Stimulated activated CD8-positive, alpha-beta memory T cell treated with anti-CD3 and anti-CD28 coated beads, Interleukin-2, amount 100 ng/mL, for 48 hours (primary cell): ENCODE measurements at regions not wholly inside any gene's neighbourhood (a gene's known extent, or its start where the extent isn't known, plus 50 kb on each side); places are given as distances from the start of the nearest gene placed in this dataset.
"Not testable (repeated sequence)": the region's sequence is repeated elsewhere in the genome, so short reads cannot be mapped to it uniquely, and the experiment has no call there.

ENCODE experiments used
- DNase-seq, 2 donors: peaks; one replicate each; pipeline ENCODE4 v3.0.0-alpha.2; 2020; ENCODE audit warnings: low read depth in 2 of 2

DNA sequence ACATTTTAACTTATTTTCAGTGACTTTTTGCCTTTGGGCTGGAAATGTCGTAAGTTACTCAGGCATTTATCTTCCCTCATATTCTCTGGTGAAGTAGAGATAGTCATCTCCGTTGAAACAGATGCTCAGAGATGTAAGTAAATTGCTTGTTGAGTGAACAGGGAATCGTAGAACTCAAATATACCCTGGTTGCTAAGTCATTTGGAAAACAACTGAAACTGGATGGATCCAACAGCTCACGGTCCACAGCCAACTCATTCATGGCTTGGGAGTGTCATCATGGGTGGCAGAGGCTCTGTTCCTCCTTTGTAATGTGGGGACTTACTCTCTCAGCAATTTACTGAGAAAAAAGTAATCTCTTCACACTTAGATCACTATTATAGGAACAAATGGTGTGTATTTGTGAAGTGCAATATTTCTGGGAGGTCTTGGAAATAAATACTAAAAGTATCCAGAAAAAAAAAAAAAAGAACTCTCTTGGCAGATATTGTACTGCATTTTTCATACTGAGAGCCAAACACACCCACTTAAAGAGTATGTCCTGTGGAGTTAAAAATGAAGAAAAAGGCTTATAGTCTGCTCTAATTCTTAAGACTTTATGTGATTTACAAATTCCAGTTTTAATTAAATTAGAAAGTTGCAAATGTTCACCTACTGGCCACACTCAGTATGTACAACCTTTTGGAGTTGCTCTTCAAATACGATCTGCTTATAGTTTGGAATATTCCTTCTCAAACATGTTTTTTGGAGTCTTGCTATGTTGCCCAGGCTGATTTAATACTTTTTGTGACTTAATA lies 107.4 kb downstream of the LEPR start:
- no peak for DNase-seq

DNA sequence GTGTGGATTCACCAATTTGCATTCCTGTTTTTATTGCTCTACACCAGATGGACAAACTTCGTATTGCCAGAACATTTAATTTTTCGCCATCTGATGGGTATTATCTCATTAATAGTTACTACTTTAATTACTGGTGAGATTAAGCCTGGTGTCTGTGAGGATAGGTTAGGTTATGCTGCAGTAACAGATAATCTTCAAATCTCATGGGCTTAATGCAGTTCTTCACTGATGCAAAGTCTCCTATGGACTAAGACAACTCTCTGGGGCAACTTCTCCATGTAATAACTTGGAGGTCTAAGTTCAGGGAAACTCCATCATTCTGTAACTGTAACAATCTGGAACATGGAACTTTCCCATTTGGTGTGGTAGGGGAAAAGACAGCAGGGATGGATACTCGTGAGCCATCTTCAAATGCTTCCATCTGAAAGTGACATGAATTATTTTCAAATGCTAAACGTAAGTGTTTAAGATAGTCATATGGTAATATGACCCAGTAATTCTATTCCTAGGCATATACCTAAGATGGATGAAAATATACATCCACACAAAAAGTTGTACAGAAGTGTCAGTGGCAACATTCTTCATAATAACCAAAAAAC lies 111.6 kb downstream of the LEPR start:
- no peak for DNase-seq

DNA sequence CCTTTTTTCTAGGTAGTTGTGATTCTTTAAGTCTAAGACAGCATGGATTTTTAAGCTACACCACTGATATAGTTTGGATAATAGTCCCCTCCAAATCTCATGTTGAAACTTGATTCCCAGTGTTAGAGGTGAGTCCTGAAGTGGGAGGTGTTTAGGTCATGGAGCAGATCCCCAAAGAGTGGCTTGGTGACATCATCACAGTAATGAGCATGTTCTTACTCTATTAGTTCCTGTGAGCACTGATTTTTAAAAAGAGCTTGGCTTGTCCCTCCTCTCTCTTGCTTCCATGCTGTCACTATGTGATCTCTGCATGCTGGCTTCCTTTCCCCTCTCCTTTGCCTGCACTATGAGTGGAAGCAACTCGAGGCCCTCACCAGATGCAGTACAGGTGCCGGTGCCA lies 115.5 kb downstream of the LEPR start:
- no peak for DNase-seq

DNA sequence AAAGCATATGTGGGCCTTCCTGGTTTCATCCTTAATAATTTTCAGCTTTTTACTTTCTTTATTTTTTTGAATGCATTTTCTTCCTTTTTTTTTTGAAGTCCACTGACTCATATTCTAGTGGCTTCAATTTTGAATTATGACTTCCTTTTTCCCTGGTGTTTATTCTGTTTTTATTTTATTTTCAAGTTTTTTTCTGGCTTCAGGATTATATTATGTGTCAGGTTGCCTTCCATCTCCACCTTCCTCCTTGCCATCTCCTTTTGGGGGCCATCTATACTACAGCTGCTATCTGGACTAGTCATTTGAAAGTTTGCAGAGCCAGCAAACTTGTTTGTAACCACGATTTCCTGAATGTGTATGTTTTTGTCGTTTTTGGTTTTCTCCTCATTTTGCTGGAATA lies 117.6 kb downstream of the LEPR start:
- DNase-seq, result no peak

DNA sequence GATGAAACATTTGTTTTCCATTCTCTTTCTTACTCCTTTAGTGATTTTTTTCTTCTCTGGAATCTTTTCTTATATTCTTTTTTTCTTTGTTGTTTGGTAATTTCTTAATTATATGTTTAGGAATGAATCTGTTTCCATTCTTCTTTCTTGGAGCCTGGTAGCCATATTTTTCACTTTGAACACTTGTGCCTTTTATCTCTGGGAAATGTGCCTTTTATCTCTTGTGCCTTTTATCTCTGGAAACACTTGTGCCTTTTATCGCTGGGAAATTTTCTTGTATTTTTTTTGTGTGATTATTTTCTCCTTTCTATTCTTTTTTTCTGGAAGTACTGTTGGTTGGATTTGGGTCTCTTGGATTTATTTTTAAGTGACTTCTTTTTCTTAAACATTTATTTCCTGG lies 118.2 kb downstream of the LEPR start:
- no peak for DNase-seq

DNA sequence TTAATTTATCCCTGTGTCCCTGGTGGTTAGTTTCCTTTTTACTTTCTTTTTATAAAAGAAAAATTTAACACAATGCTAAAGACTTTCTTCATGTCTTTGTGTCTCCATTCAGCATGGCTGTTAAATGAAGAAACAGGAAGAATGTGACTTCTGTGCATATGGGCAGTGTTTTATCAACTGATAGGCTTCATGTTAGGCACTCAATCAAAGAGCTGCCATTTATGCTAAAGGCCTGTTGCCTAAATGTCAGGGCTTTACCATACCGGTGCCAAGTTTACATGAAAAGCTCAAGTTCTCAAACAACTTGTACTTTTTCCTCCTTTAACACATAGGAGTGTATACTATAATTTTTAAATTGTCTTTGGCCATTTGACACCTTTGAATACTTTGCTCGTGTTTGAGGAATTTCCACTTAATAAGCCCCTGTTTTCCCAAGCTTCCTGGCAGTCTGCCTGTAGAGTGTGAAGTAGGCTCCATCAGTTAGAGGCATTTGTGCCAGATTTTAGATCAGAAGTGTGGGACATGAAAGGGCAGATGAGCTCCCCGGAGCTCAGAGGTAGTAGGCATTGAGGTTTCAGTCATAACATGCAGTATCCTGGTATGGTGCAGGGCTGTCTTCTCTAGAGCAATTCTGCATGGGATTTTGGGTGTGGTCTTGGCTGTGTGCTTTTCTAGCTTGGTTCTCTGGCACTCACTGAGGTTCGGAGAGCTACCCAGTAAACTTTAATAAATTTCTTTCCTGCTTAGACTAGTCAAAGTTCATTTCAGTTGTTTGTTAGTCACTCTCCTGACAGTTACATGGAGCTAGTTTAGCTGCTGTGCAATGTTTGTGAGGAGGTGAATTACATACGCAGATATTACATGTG lies 119.0 kb downstream of the LEPR start:
- DNase-seq, result no peak

- no peak for DNase-seq
Measured at GRCh38 chr1:65541161-65541560, 120.7 kb downstream of the LEPR start.

- DNase-seq, result no peak
Measured at GRCh38 chr1:65541865-65542264, 121.4 kb downstream of the LEPR start.

DNA sequence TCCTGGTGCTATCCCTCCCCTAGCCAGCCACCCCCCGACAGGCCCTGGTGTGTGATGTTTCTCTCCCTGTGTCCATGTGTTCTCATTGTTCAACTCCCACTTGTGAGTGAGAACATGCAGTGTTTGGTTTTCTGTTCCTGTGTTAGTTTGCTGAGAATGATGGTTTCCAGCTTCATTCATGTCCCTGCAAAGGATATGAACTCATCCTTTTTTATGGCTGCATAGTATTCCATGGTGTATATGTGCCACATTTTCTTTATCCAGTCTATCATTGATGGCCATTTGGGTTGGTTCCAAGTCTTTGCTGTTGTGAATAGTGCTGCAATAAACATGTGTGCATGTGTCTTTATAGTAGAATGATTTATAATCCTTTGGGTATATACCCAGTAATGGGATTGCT lies 122.1 kb downstream of the LEPR start:
- DNase-seq, result not testable (repeated sequence)

DNA sequence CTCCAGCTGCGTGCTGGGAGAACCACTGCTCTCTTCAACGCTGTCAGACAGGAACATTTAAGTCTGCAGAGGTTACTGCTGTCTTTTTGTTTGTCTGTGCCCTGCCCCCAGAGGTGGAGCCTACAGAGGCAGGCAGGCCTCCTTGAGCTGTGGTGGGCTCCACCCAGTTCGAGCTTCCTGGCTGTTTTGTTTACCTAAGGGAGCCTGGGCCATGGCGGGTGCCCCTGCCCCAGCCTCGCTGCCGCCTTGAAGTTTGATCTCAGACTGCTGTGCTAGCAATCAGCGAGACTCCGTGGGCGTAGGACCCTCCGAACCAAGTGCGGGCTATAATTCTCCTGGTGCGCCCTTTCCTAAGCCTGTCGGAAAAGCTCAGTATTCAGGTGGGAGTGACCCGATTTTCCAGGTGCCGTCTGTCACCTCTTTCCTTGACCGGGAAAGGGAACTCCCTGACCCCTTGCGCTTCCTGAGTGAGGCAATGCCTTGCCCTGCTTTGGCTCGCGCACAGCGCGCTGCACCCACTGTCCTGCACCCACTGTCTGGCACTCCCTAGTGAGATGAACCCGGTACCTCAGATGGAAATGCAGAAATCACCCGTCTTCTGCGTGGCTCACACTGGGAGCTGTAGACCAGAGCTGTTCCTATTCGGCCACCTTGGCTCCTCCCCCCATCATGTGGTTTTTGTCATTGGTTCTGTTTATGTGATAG lies 130.0 kb downstream of the LEPR start:
- not testable (repeated sequence) for DNase-seq

DNA sequence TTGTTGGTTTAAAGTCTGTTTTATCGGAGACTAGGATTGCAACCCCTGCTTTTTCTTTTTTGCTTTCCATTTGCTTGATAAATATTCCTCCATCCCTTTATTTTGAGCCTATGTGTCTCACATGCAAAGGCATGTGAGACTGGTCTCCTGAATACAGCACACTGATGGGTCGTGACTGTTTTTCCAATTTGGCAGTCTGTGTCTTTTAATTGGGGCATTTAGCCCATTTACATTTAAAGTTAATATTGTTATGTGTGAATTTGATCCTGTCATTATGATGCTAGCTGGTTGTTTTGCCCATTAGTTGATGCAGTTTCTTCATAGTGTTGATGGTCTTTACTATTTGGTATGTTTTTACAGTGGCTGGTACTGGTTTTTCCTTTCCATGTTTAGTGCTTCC lies 132.0 kb downstream of the LEPR start:
- not testable (repeated sequence) for DNase-seq

- not testable (repeated sequence) for DNase-seq
Measured at GRCh38 chr1:65554086-65554764, 133.8 kb downstream of the LEPR start.

- DNase-seq, result no peak
Measured at GRCh38 chr1:65554829-65555228, 134.4 kb downstream of the LEPR start.

- no peak for DNase-seq
Measured at GRCh38 chr1:65558215-65558614, 137.7 kb downstream of the LEPR start.

DNA sequence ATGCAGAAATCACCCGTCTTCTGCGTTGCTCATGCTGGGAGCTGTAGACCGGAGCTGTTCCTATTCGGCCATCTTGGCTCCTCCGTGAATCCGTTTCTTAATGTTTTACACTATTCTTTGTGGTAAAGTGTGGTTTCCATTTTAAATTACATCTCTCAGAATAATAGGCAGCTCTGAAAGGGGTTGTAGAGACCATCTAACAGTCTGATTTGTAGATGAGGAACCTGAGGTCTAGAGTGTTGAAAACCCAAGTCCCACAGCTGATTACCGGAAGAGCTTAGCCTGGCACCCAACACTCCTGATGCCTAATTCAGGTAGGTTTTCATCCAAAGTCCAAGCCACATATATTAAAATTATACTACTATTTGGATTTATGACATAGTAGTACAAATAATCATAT lies 144.0 kb downstream of the LEPR start:
- DNase-seq, result no peak

DNA sequence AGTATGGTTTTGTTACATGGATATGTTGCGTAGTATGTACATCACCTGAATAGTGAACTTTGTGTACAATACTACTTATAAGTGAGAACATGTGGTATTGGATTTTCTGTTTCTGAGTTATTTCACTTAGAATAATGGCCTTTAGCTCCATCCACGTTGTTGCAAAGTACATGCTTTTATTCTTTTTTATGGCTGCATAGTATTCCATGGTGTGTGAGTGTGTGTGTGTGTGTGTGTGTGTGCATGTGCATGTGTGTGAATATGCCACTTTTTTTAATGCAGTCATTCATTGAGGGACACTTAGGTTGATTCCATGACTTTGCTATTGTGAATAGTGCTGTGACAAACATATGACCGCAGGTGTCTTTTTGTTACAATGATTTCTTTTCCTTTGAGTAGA lies 147.8 kb downstream of the LEPR start:
- no peak for DNase-seq

DNA sequence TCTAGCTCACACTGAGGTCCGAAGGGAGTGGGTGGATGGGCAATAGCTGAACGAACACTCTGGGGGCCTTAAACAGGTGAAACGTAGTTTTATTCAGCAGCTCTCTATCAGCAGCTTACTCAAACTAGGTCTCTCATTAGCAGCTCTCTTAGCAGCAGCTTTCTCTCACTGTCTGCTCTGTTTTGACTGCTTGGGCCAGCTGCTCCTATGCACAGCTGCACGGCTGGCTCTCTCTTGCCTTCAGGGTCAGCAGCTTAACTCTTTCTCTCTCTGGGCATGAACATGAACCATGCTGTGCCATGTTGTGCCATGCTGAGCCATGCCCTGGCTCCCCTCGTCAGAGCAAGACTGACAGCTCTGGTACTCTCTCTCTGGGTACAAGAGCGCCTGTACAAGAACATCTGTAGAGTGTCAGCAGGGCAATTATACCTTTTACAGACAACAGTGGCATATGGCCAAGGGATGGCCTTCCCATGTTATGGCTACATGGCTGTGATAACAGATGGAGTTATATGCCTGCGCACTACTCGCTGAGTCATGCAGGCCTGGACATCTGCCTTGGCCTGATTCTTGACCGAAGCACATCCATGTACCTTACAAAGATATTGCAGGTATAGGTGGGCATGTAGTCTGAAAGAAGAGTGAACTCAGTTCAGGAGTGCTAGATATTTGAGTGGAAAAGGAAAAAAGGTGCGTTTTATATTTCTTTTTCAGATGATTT lies 152.4 kb downstream of the LEPR start:
- no peak for DNase-seq

- no peak for DNase-seq
Measured at GRCh38 chr1:65577278-65577677, 156.8 kb downstream of the LEPR start.

DNA sequence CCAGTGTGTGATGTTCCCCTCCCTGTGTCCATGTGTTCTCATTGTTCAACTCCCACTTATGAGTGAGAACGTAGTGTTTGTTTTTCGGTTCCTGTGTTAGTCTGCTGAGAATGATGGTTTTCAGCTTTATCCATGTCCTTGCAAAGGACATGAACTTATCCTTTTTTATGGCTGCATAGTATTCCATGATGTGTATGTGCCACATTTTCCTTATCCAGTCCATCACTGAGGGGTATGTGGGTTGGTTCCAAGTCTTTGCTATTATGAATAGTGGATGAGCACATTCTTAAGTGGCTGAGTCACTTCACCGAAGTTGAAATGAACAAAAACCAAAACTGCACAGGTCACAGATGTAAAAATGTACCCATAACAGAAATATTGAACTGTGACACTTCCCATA lies 157.5 kb downstream of the LEPR start:
- DNase-seq, result not testable (repeated sequence)

DNA sequence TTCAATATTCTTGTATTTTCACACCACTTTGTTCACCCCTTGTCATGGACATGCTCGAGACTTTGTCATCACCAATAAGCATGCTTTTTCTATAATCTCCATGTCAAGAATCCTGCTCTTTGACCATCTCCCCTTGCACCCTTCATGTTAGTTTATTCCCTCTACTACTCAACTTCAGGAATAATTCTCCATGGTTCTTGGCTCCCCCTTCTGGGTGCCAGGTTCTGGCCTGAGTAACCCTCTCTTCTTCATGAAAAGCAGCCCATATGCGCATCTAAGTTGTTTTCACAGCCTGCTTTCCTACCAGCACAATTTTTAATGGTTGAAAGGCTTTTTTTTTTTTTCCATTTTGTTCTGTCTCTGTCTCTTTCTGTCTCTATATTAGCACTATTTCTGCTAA lies 160.7 kb downstream of the LEPR start:
- no peak for DNase-seq

DNA sequence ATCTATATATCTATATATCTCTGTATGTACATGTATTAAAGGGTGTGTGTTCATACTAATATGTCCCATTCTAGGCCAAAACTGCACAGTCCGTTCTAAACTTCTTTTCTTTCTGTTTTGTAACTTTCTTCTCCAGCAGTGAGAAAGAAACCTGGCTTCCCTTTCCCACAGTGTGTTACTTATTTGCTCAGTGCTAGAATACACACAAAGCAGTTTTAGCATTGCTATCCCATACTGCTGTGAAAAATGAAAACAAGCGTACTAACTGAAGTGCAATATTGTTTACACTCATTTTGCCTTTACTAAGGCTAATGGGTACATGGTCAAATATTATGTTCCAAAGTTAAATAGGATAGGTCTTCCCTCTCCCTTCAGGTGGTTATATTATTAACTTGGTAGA lies 163.9 kb downstream of the LEPR start:
- DNase-seq, result no peak
